HEK293T (cell line): ENCODE measurements at regions not wholly inside any gene's neighbourhood (a gene's known extent, or its start where the extent isn't known, plus 50 kb on each side); places are given as distances from the start of the nearest gene placed in this dataset.

Source experiments
- ELF4 ChIP-seq: fragments of 450-650 bp; IDR thresholded peaks from 2 replicates; pipeline ENCODE4 v1.6.1; 2017; ENCODE audit warnings: antibody characterized with exemption
- FOXA1 ChIP-seq: fragments of 450-650 bp; IDR thresholded peaks from 2 replicates; pipeline ENCODE4 v1.6.1; 2016; ENCODE audit warnings: mild to moderate bottlenecking
- FOXK2 ChIP-seq: fragments of 450-650 bp; IDR thresholded peaks from 2 replicates; pipeline ENCODE4 v1.6.1; 2016; ENCODE audit warnings: mild to moderate bottlenecking
- FOXM1 ChIP-seq: fragments of 450-650 bp; IDR thresholded peaks from 2 replicates; pipeline ENCODE4 v1.6.1; 2017; ENCODE audit warnings: mild to moderate bottlenecking, borderline replicate concordance
- HDGF ChIP-seq: fragments of 450-650 bp; IDR thresholded peaks from 2 replicates; pipeline ENCODE4 v1.6.1; 2017; ENCODE audit warnings: antibody characterized with exemption, borderline replicate concordance
- L3MBTL2 ChIP-seq: fragments of 450-650 bp; conservative IDR thresholded peaks from 2 replicates; pipeline ENCODE4 v1.6.1; 2016; ENCODE audit warnings: mild to moderate bottlenecking
- LEF1 ChIP-seq: fragments of 450-650 bp; IDR thresholded peaks from 2 replicates; pipeline ENCODE4 v1.6.1; 2017; ENCODE audit warnings: mild to moderate bottlenecking, borderline replicate concordance
- NFRKB ChIP-seq: fragments of 450-650 bp; IDR thresholded peaks from 2 replicates; pipeline ENCODE4 v1.6.1; 2016; ENCODE audit warnings: mild to moderate bottlenecking, moderate library complexity
- SP1 ChIP-seq: fragments of 450-650 bp; IDR thresholded peaks from 2 replicates; pipeline ENCODE4 v1.6.1; 2017
- SUZ12 ChIP-seq: fragments of 450-650 bp; IDR thresholded peaks from 2 replicates; pipeline ENCODE4 v1.6.1; 2016; ENCODE audit warnings: mild to moderate bottlenecking
- TARDBP ChIP-seq: fragments of 450-650 bp; IDR thresholded peaks from 2 replicates; pipeline ENCODE4 v1.6.1; 2016
- TF ChIP-seq, protein P1 (sequence below): fragments of 450-650 bp; IDR thresholded peaks from 2 replicates; pipeline ENCODE4 v1.6.1; 2016

DNA sequence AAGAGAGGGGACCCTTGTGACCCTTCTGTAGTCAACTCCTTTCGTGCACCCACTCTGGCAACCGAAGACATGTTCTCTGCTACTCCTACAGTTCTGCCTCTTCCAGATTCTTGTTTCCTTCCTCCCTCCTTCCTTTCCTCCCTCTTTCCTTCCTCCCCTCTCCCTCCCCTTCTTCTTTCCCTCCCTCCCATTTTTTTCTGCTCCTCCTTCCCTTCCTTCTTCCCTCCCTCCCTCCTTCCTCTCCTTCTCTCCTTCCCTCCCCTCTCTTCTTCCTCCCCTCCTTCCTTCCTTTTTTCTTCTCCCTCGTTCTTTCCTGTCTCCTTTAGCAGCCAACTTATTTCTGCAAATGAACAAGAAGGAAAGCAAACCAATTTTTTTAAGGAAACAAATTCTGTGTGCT, 111.5 kb downstream of the NPTX2 start:
- TF ChIP-seq HDGF (no peak), SUZ12 (no peak), FOXA1 (no peak), TARDBP (no peak), FOXK2 (no peak), LEF1 (no peak), NFRKB (no peak), SP1 (no peak), ELF4 (no peak), L3MBTL2 (no peak), FOXM1 (no peak)
- TF ChIP-seq, protein P1, sequence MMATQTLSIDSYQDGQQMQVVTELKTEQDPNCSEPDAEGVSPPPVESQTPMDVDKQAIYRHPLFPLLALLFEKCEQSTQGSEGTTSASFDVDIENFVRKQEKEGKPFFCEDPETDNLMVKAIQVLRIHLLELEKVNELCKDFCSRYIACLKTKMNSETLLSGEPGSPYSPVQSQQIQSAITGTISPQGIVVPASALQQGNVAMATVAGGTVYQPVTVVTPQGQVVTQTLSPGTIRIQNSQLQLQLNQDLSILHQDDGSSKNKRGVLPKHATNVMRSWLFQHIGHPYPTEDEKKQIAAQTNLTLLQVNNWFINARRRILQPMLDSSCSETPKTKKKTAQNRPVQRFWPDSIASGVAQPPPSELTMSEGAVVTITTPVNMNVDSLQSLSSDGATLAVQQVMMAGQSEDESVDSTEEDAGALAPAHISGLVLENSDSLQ = no peak
